GM21390 (cell line): ENCODE measurements at regions not wholly inside any gene's neighbourhood (a gene's known extent, or its start where the extent isn't known, plus 50 kb on each side); places are given as distances from the start of the nearest gene placed in this dataset.

Experiments used
- ATAC-seq: cut with Tn5 transposase; IDR thresholded peaks from one replicate; pipeline ENCODE4 v1.9.1; 2021; ENCODE audit not compliant: unreplicated experiment

DNA sequence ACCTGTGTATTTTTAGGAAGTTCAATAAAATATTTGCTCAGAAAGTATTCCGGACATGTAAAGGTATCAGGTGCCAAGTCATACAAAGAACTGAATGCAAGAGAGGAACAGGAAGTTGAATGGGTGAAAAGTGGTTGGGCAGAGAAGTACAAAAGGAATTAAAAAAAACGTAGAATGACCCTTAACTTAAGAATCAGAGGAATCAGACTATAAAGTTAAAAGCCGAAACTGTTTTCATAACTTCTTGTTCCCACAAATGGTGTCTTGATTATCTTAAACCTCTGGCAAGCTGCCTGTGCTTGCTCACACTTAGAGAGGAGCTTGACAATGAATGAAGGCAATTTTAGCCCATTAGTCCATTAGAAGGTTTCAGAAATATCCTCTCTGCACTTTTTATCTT, 81.6 kb upstream of the HHIP start:
- no peak for ATAC-seq

DNA sequence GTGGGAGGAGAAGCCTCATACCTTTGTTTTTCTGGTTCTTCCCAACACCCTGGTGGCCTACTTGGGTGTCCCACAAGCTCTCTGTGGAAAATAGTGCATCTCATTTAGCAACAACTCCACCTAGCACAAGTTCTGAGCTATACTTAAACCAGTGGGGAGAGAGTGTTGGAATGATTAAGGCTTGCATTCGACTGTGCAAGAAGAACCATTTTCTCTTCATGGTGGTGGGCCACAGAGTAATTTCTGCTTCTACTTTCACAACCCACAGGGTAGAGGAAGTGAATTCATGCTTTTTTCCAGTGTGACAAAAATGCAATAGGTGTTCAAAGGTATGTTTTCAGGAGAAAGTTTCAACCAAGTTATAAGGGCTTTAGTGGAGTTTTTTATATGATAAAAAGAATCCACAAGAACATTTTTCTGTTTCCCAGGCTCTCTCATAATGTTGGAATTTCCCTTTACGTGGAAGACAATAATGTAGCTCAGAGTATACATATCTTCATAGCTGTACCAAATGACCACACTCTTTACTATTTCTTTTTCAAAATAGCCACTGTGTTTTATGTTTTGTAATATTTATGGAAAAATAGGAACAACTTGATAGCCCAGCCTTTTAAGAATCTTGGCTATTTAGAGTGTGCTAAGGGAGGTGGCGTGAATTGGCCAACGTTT, 80.3 kb upstream of the HHIP start:
- no peak for ATAC-seq

DNA sequence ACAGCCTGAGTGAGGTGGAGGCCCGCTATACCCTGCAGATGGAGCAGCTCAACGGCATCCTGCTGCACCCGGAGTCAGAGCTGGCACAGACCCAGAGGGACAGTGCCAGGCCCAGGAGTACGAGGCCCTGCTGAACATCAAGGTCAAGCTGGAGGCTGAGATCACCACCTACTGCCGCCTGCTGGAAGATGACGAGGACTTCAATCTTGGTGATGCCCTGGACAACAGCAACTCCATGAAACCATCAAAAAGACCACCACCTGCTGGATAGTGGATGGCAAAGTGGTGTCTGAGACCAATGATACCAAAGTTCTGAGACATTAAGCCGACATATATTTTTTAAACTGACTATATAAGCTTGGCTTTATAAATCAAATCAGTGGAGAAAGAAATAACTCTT, 73.3 kb upstream of the HHIP start:
- ATAC-seq, result no peak

DNA sequence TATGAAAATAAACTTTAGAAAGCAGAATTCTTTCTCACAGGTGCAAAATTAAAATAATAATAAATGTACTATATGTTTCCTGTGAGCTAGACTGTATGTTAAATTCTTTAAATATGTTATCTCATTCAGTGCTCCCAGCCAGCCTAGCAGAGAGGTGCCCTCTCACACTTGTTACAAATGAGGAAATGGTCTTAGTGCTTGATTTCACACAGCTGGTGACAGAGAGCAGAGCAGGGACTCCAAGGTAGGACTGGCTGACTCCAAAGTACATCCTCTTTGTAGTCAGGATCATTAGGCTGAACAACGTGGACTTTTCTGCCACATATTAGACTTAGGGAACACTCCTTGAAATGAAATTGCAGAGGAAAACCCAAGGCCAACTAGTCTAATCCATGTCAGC, 72.0 kb upstream of the HHIP start:
- ATAC-seq, result peak; percentile 64

DNA sequence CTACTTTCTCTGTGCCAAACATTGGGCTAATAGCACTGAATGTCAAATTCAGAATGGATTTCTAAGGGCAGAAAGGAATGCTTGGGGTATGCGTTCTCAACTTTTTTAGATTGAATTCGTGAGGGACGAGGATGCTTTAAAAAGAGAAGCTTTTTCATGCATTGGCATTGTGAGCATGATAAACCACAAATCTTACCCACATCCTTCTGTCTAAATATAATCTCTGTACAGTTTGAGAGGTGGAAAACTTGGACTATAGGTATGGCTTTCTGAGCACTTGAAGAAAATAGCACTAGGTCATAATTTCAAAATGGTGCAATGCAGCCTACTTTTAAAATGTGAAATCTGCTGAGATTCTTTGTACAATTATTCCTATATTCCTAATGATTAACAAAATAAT, 71.4 kb upstream of the HHIP start:
- no peak for ATAC-seq

DNA sequence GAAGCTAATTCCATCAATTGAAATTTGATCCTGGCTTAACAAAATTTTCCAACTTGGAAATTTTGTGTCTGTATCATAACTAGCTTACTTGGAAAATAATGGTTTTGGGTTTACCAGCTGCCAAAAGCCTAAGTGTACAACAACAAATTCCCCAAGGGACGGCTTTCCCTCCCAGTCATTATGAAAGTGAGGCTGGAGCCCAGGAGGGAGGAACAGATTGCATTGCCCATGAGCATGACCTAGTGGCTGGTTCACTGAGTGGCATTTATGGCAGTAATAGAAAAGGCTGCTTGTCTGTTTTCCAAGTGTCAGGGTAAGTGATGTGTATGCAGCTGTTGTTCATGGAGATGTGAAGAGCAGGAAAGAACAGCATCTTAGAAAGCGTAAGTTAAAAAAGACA, 70.8 kb upstream of the HHIP start:
- peak; percentile 53 for ATAC-seq

DNA sequence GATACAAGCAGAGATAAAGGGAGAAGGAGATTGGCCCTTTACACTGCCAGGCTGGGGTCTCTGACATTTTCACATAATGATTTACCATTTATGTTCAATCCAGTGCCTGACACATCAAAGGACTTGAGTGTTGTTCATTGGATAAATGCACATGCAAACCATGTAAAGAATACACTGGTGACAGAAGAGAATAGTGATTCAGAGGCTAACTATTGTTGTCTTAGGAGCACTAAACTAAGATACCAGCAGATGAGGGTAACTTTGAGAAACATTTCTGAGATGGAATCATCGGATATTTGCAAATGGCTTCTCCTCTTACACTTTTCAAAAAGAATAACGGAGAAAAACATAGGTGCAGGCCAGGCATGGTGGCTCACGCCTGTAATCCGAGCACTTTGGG, 67.3 kb upstream of the HHIP start:
- ATAC-seq, result no peak

DNA sequence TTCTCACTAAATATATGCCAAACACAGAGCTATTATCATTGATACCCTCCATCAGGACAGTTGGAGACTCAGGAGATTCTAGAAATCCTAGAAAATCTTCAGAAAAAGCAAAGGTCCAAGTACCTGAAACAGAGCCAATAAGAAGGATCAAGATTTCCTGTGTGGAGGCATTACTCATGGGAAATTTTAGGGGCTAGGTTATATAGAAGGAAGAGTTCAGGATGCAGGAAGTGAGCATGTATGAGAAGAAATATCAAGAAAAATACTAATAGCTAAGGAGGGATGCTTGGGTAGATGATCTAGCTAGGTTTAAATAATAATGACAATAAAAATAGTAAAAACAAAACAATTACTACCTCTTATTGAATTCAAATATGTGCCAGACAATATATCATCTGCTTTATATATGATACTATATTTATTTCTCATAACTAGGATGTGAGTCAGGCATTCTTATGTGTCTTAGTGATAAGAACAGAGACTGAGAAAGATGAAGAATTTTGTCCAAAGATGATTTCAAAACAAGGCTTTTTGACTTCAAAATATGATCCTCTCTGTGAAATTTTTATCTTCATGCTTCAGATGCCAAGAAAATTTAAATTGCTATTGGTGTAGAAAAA, 66.4 kb upstream of the HHIP start:
- ATAC-seq, result no peak

DNA sequence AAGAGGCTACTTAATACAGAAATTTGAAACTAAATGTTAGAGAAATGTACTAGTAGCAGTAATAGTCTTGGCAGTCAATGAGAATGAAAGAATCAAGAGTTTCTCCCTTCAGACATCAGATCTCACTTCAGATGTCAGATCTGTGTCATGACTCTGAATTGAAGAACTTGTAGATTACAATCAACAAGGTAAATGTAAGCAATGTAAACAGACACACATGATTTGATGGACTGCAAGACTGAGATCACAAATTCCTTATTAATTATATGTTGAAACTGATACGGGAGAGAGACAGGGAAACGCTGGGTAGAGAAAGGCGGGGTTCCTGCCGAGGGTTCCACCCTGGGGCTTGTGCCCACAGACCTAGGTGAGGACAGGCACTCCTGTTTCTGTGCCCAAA, 65.5 kb upstream of the HHIP start:
- ATAC-seq, result no peak

DNA sequence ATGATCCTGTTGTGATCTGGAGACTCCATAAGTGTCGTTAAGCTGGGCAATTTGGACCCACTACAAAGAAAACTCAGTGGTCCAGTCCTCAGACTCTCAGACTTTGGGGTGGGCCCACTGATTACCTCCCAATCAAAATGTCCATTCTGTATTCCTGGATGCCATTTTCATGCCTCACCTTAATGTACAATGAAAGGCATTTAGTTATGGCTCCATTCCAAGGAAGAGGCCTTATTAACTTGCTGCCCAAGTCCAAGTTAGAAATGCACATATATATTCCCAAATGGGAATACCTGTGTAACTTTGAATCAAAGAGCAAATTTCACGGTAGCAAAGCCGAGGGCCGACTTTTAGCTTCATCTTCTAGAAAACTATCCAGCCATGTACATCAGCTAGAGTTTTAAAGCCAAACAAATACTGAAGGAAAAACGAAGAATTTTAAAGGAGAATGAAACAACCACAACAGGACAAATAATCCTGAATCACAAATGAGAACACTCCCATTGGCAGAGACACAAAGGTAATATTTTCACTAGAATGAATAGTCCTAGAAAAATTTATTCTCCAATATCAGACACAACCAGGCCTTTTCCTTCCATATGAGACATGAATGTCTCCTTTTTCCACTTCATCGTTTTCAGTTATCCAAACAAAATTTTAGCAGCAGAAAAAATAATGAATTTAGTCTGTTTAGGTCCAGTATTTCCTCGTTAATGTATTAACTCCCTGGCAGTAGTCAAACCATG, 63.7 kb upstream of the HHIP start:
- ATAC-seq, result no peak

DNA sequence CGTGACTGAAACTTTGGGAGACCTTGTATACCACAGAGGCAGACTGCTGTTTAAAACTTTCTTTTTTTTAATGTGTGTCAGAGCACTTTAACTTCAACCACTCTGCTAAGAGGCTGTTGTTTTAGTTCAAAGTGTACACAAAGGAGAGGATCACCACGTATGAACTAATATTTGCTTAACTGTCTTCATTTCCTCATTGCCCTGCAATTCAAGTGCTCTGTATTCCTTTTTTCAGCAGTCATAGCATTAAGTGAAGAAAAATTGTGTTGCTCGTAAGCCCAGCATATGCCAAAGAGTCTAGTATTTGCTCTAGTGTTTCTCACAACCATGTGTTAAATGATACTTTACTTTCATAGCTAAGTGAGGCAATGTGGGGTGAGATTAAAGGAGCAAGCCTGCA, 63.0 kb upstream of the HHIP start:
- no peak for ATAC-seq

DNA sequence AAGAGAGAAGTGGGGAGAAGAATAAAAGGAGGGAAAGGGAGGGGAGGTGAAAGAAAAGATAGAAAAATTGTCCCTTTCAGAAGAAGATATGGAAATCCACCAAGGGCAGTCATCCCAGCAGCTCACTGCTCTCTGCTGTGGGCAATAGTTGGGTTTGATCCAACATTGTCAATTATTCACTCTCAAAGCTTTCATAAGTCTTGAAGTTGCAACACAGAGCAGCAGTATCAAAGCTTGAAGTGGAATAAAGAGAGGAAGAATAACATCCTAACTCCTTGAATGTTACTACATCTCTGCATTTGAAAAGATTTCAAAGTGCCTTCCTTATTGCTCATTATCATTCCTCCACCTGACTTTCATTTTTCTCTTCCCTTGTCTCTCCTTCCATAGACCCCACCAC, 62.3 kb upstream of the HHIP start:
- ATAC-seq, result no peak

DNA sequence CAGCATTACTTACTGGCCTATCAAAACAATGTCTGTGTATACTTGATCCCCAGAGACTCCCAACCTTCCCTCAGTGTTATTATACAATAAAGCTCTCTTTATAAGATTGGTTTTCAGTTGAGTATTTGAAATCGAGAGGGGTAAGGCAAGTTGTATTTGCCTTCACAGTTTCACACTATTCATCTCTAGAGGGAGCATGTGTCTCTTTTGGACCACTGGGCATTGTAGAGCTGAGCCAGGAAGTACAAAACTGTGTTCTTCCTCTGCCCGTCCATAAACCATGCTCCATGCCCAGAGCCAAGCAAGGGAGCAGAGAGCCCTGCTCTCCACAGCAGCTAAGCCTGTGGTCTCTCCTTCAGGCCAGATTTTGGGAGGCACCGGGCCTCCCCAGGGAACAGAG, 61.5 kb upstream of the HHIP start:
- no peak for ATAC-seq

DNA sequence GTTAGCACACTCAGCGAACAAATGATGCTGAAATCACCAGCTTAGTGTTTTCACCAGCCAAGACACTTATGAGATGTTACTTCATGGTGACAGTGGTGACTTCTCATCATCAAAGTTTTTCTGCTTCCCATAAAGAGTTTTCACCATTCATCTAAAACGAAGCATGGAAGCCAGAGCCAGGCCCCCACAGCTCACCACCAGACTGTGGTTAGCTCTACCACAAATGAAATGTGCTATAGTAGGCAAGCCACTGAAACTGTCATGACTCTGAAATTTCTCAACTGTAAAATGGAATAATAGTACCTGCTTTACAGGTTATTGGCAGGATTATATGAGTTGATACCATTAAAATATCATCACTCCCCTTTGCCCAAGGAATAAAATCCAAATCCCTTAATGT, 56.4 kb upstream of the HHIP start:
- no peak for ATAC-seq

DNA sequence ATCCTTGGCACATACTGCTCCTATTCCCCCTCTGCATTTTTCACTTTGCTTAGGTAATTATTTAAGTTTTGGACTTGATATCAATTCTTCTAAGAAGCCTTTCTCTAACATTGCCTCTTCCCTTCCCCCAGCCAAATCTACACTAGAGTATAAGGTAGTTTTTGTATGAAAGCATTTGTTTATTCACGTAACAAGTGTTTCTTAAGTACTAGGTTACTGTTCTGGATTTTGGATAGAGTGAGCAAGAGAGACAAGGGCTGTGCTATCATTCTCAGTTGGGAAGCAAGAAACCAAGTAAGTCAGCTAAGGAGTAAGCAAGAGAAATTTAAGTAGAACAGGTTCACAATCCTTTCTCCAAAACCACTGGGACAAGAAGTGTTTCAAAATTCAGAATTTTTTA, 55.9 kb upstream of the HHIP start:
- no peak for ATAC-seq

DNA sequence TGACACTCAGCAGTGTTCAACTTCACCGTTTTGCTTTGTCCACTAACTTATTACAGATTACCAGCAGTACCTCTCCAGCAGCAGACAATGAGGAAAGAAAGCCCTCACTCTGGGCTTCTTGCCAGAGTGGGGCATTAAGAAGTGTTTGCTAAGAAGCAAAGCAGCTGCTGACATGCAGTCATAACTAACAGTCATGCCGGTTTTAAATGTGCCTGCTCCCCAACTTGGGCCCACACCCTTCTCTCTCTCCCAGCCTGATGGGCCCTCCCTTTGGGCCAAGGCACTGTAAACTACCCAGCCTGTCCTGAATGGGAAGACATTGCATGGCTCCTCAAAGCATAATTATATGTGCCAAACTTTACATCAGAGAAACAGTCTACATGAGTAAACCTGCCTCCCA, 54.6 kb upstream of the HHIP start:
- ATAC-seq, result no peak

DNA sequence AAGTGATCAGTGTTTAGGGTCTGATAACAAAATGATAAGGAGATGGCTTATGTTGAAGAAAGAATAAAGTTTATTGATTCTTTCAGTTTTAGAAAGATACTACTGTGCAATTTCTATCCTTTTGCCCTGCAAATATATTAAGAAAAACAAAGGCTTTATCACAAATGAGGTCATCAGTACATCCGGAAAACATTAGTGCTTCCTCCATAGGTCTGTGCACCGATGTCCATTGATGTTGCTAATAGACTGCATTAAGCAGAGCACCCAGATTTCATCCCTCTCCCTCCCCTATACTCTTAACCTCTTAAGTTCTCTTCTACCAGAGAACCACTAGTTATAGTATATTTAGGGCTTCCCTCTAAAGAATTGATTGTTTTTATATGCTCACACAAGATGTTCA, 53.7 kb upstream of the HHIP start:
- no peak for ATAC-seq

DNA sequence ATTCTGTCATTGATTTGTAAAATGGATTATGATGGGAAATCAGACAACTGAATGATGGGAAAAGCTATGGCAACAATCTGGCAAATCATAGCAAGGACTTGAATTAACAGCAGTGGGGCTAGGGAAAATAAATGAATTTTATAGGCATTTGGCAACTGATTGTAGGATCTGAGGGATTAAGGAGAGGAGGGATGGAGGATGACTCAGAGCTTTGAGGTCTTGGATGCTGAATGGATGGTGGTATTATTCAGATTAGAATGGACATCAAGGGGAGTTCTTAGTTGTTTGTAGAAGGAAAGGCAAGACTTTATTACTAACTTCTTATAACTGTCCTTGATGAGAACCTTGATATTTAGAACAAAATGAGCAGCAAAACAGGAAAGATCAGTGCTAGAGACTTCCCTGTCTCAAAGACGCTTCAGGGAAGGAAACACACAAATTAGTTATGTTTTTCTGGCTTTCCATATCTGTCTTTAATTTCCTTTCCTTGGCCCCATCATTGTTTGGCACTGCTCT, 51.4 kb upstream of the HHIP start:
- no peak for ATAC-seq

DNA sequence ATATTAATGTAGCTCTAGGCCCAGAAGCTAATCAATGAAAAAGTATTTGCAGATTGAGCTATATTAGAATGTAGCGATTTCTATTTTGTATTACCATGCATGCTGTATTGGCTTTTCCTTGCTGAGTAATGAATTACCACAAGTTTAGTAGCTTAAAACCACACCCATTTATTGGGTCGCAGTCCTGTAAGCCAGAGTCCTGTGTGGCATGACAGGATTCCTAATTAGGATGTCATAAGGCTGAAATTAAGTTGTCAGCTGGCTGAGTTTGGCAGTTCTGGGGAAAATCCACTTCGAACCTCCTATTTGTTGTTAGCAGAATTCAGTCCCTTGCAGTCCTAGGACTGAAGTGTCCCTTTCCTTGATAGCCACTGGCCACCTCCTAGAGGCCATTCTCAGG, 50.3 kb upstream of the HHIP start:
- ATAC-seq, result no peak
